Fibroblast of lung (primary cell): ENCODE measurements at regions not wholly inside any gene's neighbourhood (a gene's known extent, or its start where the extent isn't known, plus 50 kb on each side); places are given as distances from the start of the nearest gene placed in this dataset.
A peak's percentile ranks its signal among the peaks of the same experiment; 100 is the strongest.

Experiments used
- DNase-seq, 2 donors: peaks; one replicate each; pipeline versions ENCODE4 v3.0.0 to v3.0.0-alpha.2; 2010; ENCODE audit warnings: low read depth in 2 of 2
- H2AFZ ChIP-seq: 2 replicates; pipeline ENCODE4 v1.5.1; 2012; ENCODE audit warnings: low read length, control low read depth, inconsistent platforms
- H3K27ac ChIP-seq: 2 replicates; pipeline ENCODE4 v1.5.1; 2011; ENCODE audit warnings: low read length, control low read depth; ENCODE audit not compliant: insufficient read depth
- H3K27me3 ChIP-seq: 2 replicates; pipeline ENCODE4 v1.5.1; 2011; ENCODE audit warnings: mild to moderate bottlenecking, low read length; ENCODE audit not compliant: control insufficient read depth, insufficient read depth
- H3K36me3 ChIP-seq: 2 replicates; pipeline ENCODE4 v1.5.1; 2011; ENCODE audit warnings: low read length; ENCODE audit not compliant: control insufficient read depth, insufficient read depth
- H3K4me1 ChIP-seq: 2 replicates; pipeline ENCODE4 v1.5.1; 2011; ENCODE audit warnings: low read length; ENCODE audit not compliant: control insufficient read depth, insufficient read depth; ENCODE audit errors: extremely low read depth
- H3K4me2 ChIP-seq: 2 replicates; pipeline ENCODE4 v1.5.1; 2011; ENCODE audit warnings: low read length, control low read depth; ENCODE audit not compliant: insufficient read depth; ENCODE audit errors: extremely low read depth
- H3K4me3 ChIP-seq, 4 experiments: fragments of 200-600 bp in 1 of 4; sonication (generic) in 1 of 4; replicated peaks in 1 of 4; 2 replicates each; pipeline ENCODE4 v1.5.1; 2011 to 2016; ENCODE audit warnings: low read length in 4 of 4, low read depth in 3 of 4, mild to moderate bottlenecking in 3 of 4, control low read depth in 2 of 4, inconsistent platforms in 1 of 4, mixed read lengths in 1 of 4; ENCODE audit not compliant: insufficient read depth in 1 of 4; ENCODE audit errors: control extremely low read depth in 1 of 4
- H3K79me2 ChIP-seq: 2 replicates; pipeline ENCODE4 v1.5.1; 2012; ENCODE audit warnings: mild to moderate bottlenecking, low read length, inconsistent platforms; ENCODE audit not compliant: control insufficient read depth, insufficient read depth
- H3K9ac ChIP-seq: 2 replicates; pipeline ENCODE4 v1.5.1; 2011; ENCODE audit warnings: mild to moderate bottlenecking, low read length, control low read depth; ENCODE audit not compliant: insufficient read depth
- H3K9me3 ChIP-seq: 2 replicates; pipeline ENCODE4 v1.5.1; 2012; ENCODE audit warnings: low read depth, low read length; ENCODE audit not compliant: control insufficient read depth, insufficient read depth
- H4K20me1 ChIP-seq: 2 replicates; pipeline ENCODE4 v1.5.1; 2011; ENCODE audit warnings: low read length; ENCODE audit not compliant: control insufficient read depth, insufficient read depth; ENCODE audit errors: extremely low read depth
- EZH2 ChIP-seq: IDR thresholded peaks from 2 replicates; pipeline ENCODE4 v1.5.1; 2012; ENCODE audit warnings: low read length, control low read depth, mild to moderate bottlenecking; ENCODE audit errors: missing control alignments
- TF ChIP-seq, protein P1 (sequence below), 2 donors: IDR thresholded peaks in 1 of 2; conservative IDR thresholded peaks in 1 of 2; 1 replicate in 1 of 2; 2 replicates in 1 of 2; pipeline ENCODE4 v1.5.1; 2011 to 2012; ENCODE audit warnings: low read length in 2 of 2, control low read depth in 1 of 2, inconsistent platforms in 1 of 2, low read depth in 1 of 2, mild to moderate bottlenecking in 1 of 2

DNA sequence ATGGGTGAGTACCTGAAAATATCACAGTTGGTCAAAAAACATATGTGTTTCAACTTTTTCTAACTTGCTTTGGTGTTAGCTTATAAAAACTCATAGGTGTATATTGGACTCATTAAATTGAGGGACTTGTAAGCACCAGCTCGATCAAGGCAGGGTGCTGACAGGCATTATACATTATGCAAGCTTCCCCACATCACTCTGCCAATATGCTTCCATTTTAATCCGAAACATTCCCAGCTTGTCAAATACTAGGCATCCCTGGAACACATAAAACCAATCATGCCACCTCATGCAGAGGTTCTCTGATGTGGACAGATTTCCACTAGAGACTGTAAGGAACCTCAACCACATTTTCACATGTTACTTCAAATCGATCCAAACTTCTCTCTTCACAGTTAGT is 187.3 kb upstream of the NT5E start:
- Histone ChIP-seq H4K20me1 (no peaks in the 10 kb centered on the region), H3K4me2 (no peak overlapping the region), H3K36me3 (no peaks in the 10 kb centered on the region), H2AFZ (no peak overlapping the region), H3K27ac (no peak overlapping the region), H3K9me3 (no peaks in the 10 kb centered on the region), H3K9ac (no peak overlapping the region), H3K79me2 (no peaks in the 10 kb centered on the region), H3K4me3 (no peak overlapping the region), H3K27me3 (no peaks in the 10 kb centered on the region), H3K4me1 (no peaks in the 10 kb centered on the region)
- no peak for DNase-seq
- no peak for TF ChIP-seq EZH2
- TF ChIP-seq, protein P1, sequence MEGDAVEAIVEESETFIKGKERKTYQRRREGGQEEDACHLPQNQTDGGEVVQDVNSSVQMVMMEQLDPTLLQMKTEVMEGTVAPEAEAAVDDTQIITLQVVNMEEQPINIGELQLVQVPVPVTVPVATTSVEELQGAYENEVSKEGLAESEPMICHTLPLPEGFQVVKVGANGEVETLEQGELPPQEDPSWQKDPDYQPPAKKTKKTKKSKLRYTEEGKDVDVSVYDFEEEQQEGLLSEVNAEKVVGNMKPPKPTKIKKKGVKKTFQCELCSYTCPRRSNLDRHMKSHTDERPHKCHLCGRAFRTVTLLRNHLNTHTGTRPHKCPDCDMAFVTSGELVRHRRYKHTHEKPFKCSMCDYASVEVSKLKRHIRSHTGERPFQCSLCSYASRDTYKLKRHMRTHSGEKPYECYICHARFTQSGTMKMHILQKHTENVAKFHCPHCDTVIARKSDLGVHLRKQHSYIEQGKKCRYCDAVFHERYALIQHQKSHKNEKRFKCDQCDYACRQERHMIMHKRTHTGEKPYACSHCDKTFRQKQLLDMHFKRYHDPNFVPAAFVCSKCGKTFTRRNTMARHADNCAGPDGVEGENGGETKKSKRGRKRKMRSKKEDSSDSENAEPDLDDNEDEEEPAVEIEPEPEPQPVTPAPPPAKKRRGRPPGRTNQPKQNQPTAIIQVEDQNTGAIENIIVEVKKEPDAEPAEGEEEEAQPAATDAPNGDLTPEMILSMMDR (conservative IDR thresholded peaks at IDR 0.05 in 1 of 2, IDR thresholded peaks at IDR 0.05 in 1 of 2; ENCODE audit: low read depth in 1 of 2, low read length in 2 of 2) = no peak

DNA sequence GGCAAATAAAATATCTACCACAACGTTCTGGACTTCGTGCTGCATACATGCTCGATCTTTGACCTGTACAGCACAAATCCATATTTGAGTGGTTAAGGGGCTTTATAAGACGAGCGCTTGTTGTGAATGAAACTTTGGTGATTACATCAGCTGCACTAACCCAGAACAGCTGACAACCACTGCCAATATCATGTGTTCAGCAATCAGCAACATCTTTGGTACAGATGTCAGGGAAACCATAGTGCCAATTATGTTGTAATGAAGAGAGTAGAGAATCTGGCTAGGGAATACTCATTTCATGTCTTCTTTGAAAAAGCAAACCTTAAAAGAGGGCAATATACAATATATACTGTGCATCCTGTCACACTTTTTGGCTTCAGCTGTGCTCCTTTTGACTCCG is 188.6 kb upstream of the NT5E start:
- Histone ChIP-seq H3K4me1 (no peaks in the 10 kb centered on the region), H2AFZ (no peak overlapping the region), H4K20me1 (no peaks in the 10 kb centered on the region), H3K27me3 (no peaks in the 10 kb centered on the region), H3K36me3 (no peaks in the 10 kb centered on the region), H3K9me3 (no peaks in the 10 kb centered on the region), H3K9ac (no peak overlapping the region), H3K79me2 (no peaks in the 10 kb centered on the region), H3K4me3 (no peak overlapping the region), H3K4me2 (no peak overlapping the region), H3K27ac (no peak overlapping the region)
- TF ChIP-seq EZH2 = no peak
- TF ChIP-seq, protein P1 (conservative IDR thresholded peaks at IDR 0.05 in 1 of 2, IDR thresholded peaks at IDR 0.05 in 1 of 2; ENCODE audit: low read depth in 1 of 2, low read length in 2 of 2) = no peak
- DNase-seq = peak in 1 of 2 donors; percentile 3

DNA sequence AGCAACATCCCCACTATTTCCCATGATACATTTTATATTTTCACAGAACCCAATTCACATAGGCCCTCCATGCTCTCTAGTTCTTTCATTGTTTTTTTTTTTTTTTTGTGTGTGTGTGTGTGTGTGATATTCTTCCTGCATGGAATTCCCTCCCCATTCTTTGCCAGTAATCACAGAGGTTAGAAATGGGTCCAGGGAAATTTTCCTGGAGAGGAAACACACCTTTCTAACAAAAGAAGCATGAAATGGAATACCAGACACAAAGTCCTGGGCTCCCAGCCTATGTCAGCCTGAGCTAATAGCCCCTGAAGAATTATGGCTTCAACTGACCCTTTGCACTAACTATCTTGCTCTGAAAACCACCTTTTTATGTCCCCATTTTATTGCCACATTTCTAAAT is 194.2 kb upstream of the NT5E start:
- no peaks in the 10 kb centered on the region for H3K27me3 ChIP-seq
- H3K27ac ChIP-seq = no peak overlapping the region

More for the DNA sequence above, 194.2 kb upstream of the NT5E start:
- Histone ChIP-seq H3K4me1 (no peaks in the 10 kb centered on the region), H3K36me3 (no peaks in the 10 kb centered on the region), H3K4me3 (no peak overlapping the region), H3K9me3 (no peaks in the 10 kb centered on the region), H3K79me2 (no peaks in the 10 kb centered on the region), H3K4me2 (no peak overlapping the region), H3K9ac (no peak overlapping the region), H4K20me1 (no peaks in the 10 kb centered on the region), H2AFZ (no peak overlapping the region)
- TF ChIP-seq, protein P1 (conservative IDR thresholded peaks at IDR 0.05 in 1 of 2, IDR thresholded peaks at IDR 0.05 in 1 of 2; ENCODE audit: low read depth in 1 of 2, low read length in 2 of 2) = no peak
- TF ChIP-seq EZH2 = no peak
- no peak for DNase-seq
